Mucosa of descending colon (tissue), 3 donors: ENCODE measurements at regions not wholly inside any gene's neighbourhood (a gene's known extent, or its start where the extent isn't known, plus 50 kb on each side); places are given as distances from the start of the nearest gene placed in this dataset.

Source experiments
- ATAC-seq: fragments of 200-7000 bp; cut with Tn5 transposase; one replicate; pipeline ENCODE4 v1.9.1; 2020; ENCODE audit warnings: mild to moderate bottlenecking, moderate library complexity
- DNase-seq, 3 donors: peaks; one replicate each; pipeline ENCODE4 v3.0.0-alpha.2; 2020
- H3K36me3 ChIP-seq: fragments of 200-600 bp; one replicate; pipeline ENCODE4 v1.8.0; 2021; ENCODE audit warnings: low read depth, mild to moderate bottlenecking
- H3K4me1 ChIP-seq: fragments of 200-600 bp; one replicate; pipeline ENCODE4 v1.8.0; 2021; ENCODE audit warnings: low read depth, mild to moderate bottlenecking
- H3K4me3 ChIP-seq: fragments of 200-600 bp; one replicate; pipeline ENCODE4 v1.8.0; 2021; ENCODE audit warnings: mild to moderate bottlenecking
- H3K9me3 ChIP-seq: fragments of 200-600 bp; one replicate; pipeline ENCODE4 v1.8.0; 2021; ENCODE audit warnings: mild to moderate bottlenecking
- CTCF ChIP-seq: fragments of 200-600 bp; IDR thresholded peaks from one replicate; pipeline ENCODE4 v1.8.0; 2022; ENCODE audit warnings: antibody characterized with exemption, mild to moderate bottlenecking
- intact Hi-C, 2 donors: fragments of 100-400 bp; cut with DNase I in 1 of 2; cut with micrococcal nuclease in 1 of 2; formaldehyde crosslinking; loops; one replicate each; pipeline versions ENCODE4 v1.11.0 to v1.11.1; 2022; cut with DNase I, micrococcal nuclease
- donor health status: DM: no; HTN: no; CAD: no; lungs with moderate emphysema.
- donor health status: DM: no; HTN: no; CAD: no.
- donor health status: DM: no; HTN: yes; CAD: no.

GRCh38 chr9:95766906-95767305 is 108.6 kb upstream of the ERCC6L2 start:
- TF ChIP-seq CTCF = no peak
- peaks cover 8% of the 10 kb centered on the region for H3K4me1 ChIP-seq
- H3K36me3 ChIP-seq = no peaks in the 10 kb centered on the region
- H3K4me3 ChIP-seq = no peak overlapping the region
- ATAC-seq = no peak
- H3K9me3 ChIP-seq = no peaks in the 10 kb centered on the region
- intact Hi-C loops = no loop called here
- DNase-seq = no peak

GRCh38 chr9:95764533-95765319 is 110.8 kb upstream of the ERCC6L2 start:
- no peak for DNase-seq
- H3K9me3 ChIP-seq = no peaks in the 10 kb centered on the region
- H3K36me3 ChIP-seq = no peaks in the 10 kb centered on the region
- intact Hi-C loops = no loop called here
- H3K4me3 ChIP-seq = no peak overlapping the region
- no peak for TF ChIP-seq CTCF
- H3K4me1 ChIP-seq = peaks cover 5% of the 10 kb centered on the region
- no peak for ATAC-seq

- intact Hi-C loops = no loop called here
- DNase-seq = no peak
- TF ChIP-seq CTCF = no peak
- Histone ChIP-seq H3K4me3 (no peak overlapping the region), H3K9me3 (no peaks in the 10 kb centered on the region), H3K4me1 (peaks cover 5% of the 10 kb centered on the region), H3K36me3 (no peaks in the 10 kb centered on the region)
- ATAC-seq = no peak
Observed at GRCh38 chr9:95763983-95764382, 111.5 kb upstream of the ERCC6L2 start.

- Histone ChIP-seq H3K4me3 (no peak overlapping the region), H3K4me1 (peaks cover 2% of the 10 kb centered on the region), H3K9me3 (no peaks in the 10 kb centered on the region), H3K36me3 (no peaks in the 10 kb centered on the region)
- no peak for DNase-seq
- ATAC-seq = no peak
- no peak for TF ChIP-seq CTCF
- intact Hi-C loops = no loop called here
Observed at GRCh38 chr9:95763006-95763405, 112.5 kb upstream of the ERCC6L2 start.

GRCh38 chr9:95762322-95762721 is 113.2 kb upstream of the ERCC6L2 start:
- Histone ChIP-seq H3K36me3 (no peaks in the 10 kb centered on the region), H3K4me3 (no peak overlapping the region), H3K4me1 (no peaks in the 10 kb centered on the region), H3K9me3 (no peaks in the 10 kb centered on the region)
- intact Hi-C loops = no loop called here
- no peak for TF ChIP-seq CTCF
- no peak for ATAC-seq
- no peak for DNase-seq

- no peak for ATAC-seq
- no peak for TF ChIP-seq CTCF
- H3K4me3 ChIP-seq = no peak overlapping the region
- intact Hi-C loops = no loop called here
- no peak for DNase-seq
- H3K9me3 ChIP-seq = no peaks in the 10 kb centered on the region
- no peaks in the 10 kb centered on the region for H3K36me3 ChIP-seq
- H3K4me1 ChIP-seq = no peaks in the 10 kb centered on the region
Observed at GRCh38 chr9:95760791-95761190, 114.7 kb upstream of the ERCC6L2 start.
